Kidney (tissue), 13 donors: ENCODE measurements at regions not wholly inside any gene's neighbourhood (a gene's known extent, or its start where the extent isn't known, plus 50 kb on each side); places are given as distances from the start of the nearest gene placed in this dataset.

Source experiments
- DNase-seq, 5 donors: peaks; one replicate each; pipeline ENCODE4 v3.0.0-alpha.2; 2013 to 2020
- FAIRE-seq: peaks from 2 replicates; lab custom pipeline; 2012; peaks lifted over from hg19 to GRCh38; lab: Jason Lieb, UNC
- H3K27ac ChIP-seq, 2 donors: one replicate each; pipeline ENCODE4 v1.7.0; 2013; ENCODE audit warnings: low read depth in 2 of 2, low read length in 2 of 2, inconsistent platforms in 1 of 2
- H3K27me3 ChIP-seq: one replicate; pipeline ENCODE4 v1.7.1; 2013; ENCODE audit warnings: low read length, inconsistent platforms; ENCODE audit not compliant: control insufficient read depth, insufficient read depth
- H3K36me3 ChIP-seq, 3 donors: one replicate each; pipeline versions ENCODE4 v1.7.0 to v1.7.1; 2013; ENCODE audit warnings: low read length in 3 of 3, control low read depth in 1 of 3, inconsistent platforms in 1 of 3; ENCODE audit not compliant: insufficient read depth in 3 of 3, control insufficient read depth in 2 of 3
- H3K4me1 ChIP-seq, 3 donors: one replicate each; pipeline versions ENCODE4 v1.7.0 to v1.7.1; 2013; ENCODE audit warnings: low read length in 3 of 3, inconsistent platforms in 1 of 3, low read depth in 1 of 3; ENCODE audit not compliant: control insufficient read depth in 2 of 3, insufficient read depth in 2 of 3
- H3K4me3 ChIP-seq, 3 donors: one replicate each; pipeline versions ENCODE4 v1.7.0 to v1.8.1; 2013; ENCODE audit warnings: low read length in 3 of 3, control low read depth in 1 of 3, inconsistent platforms in 1 of 3
- H3K9ac ChIP-seq, 3 donors: one replicate each; pipeline versions ENCODE4 v1.7.0 to v1.7.1; 2013; ENCODE audit warnings: low read length in 3 of 3, control low read depth in 1 of 3, inconsistent platforms in 1 of 3
- H3K9me3 ChIP-seq, 3 donors: one replicate each; pipeline versions ENCODE4 v1.7.0 to v1.7.1; 2013; ENCODE audit warnings: low read length in 3 of 3, control low read depth in 1 of 3, inconsistent platforms in 1 of 3; ENCODE audit not compliant: control insufficient read depth in 2 of 3, insufficient read depth in 1 of 3
- intact Hi-C: fragments of 100-400 bp; cut with DNase I; formaldehyde crosslinking; loops from one replicate; pipeline ENCODE4 v1.11.1; 2022
- TF ChIP-seq, protein P1 (sequence below): IDR thresholded peaks from 3 replicates; pipeline ENCODE4 v1.5.1; 2012; ENCODE audit warnings: mild to moderate bottlenecking, moderate library complexity, borderline replicate concordance; ENCODE audit not compliant: insufficient read depth; ENCODE audit errors: extremely low read depth
- donor health status: control.
- donor health status: control.
- donor health status: control.
- donor health status: control.
- donor health status: control.
- donor health status: DM: yes; HTN: yes; CAD: no.
- donor health status: Normal renal cell carcinoma (clear cell type).

DNA sequence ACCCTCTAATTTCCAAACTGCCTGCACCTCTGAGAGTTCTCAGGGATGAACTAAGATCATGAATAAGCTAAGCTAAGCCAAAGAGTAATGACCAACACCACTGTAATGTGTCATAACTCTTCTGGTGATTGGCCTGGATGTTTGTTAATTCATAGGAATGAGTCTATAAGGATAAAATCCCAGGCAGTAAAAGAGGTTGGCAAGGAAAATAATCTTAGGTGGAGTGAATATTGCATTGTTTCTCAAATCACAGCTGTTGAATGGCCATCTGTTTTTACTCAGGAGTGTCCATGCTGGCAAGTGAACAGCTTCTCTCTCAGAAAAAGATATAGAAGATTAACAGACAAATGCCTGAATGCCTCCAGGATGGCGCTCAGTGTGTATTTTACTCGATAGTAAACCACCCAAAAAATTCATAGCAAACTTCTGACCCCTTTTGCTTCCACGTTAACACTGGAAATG, 60.8 kb upstream of the GLS start:
- H3K9ac ChIP-seq, result no peak overlapping the region
- no peak for DNase-seq
- H3K4me1 ChIP-seq, result peaks cover 0 to 10% (median 0%) of the 10 kb centered on the region in 3 donors
- no peaks in the 10 kb centered on the region for H3K36me3 ChIP-seq
- TF ChIP-seq, protein P1, sequence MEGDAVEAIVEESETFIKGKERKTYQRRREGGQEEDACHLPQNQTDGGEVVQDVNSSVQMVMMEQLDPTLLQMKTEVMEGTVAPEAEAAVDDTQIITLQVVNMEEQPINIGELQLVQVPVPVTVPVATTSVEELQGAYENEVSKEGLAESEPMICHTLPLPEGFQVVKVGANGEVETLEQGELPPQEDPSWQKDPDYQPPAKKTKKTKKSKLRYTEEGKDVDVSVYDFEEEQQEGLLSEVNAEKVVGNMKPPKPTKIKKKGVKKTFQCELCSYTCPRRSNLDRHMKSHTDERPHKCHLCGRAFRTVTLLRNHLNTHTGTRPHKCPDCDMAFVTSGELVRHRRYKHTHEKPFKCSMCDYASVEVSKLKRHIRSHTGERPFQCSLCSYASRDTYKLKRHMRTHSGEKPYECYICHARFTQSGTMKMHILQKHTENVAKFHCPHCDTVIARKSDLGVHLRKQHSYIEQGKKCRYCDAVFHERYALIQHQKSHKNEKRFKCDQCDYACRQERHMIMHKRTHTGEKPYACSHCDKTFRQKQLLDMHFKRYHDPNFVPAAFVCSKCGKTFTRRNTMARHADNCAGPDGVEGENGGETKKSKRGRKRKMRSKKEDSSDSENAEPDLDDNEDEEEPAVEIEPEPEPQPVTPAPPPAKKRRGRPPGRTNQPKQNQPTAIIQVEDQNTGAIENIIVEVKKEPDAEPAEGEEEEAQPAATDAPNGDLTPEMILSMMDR, result no peak
- no peak overlapping the region for H3K4me3 ChIP-seq
- FAIRE-seq, result no peak
- peaks cover 0 to 2% (median 0%) of the 10 kb centered on the region in 3 donors for H3K9me3 ChIP-seq
- intact Hi-C loops, result no loop called here
- H3K27ac ChIP-seq, result no peak overlapping the region
- no peaks in the 10 kb centered on the region for H3K27me3 ChIP-seq

DNA sequence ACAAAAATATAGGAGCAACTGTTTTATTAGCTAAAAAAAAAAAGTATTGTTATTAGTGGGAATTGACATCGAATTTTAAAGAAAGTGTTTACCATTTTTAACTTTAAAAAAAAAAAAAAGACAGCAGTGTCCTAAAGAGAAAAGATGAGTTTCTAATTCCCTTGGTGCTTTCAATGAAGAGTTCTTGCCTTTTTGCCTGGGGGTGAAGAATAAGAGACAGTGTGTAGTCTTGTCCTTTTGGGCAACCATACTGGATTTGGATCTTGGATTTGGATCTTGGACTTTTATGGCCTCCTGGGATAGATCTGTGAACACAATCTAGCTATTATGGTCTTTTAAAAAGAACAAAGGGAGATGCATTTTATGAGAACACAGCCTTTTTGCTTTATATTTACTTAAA, 60.2 kb upstream of the GLS start:
- H3K9ac ChIP-seq, result no peak overlapping the region
- H3K27me3 ChIP-seq, result no peaks in the 10 kb centered on the region
- TF ChIP-seq, protein P1, result no peak
- no peak for FAIRE-seq
- no peak for DNase-seq
- H3K36me3 ChIP-seq, result no peaks in the 10 kb centered on the region
- no peak overlapping the region for H3K4me3 ChIP-seq
- H3K4me1 ChIP-seq, result peaks cover 0 to 5% (median 0%) of the 10 kb centered on the region in 3 donors
- intact Hi-C loops, result no loop called here
- peaks cover 0 to 2% (median 0%) of the 10 kb centered on the region in 3 donors for H3K9me3 ChIP-seq
- no peak overlapping the region for H3K27ac ChIP-seq

DNA sequence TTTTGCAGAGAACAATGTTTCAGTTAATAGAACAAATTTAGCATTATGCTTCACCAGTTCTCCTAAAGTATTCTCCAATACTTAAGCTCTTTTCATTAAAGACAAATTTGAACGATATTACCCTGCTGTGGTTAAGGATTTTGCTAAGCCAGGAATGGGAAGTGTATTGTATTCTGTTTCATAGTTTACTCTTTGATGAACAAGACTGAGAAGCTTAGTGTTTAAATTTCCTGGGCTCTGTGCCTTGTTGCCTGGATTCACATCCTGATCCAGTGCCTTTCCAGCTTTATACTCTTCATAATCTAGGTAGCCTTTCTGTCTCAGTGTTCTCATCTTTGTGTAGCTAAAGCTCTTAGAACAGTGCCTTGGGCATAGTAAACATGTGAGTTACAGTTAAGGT, 58.6 kb upstream of the GLS start:
- Histone ChIP-seq H3K9ac (no peak overlapping the region), H3K27me3 (no peaks in the 10 kb centered on the region), H3K4me1 (no peaks in the 10 kb centered on the region), H3K27ac (no peak overlapping the region), H3K4me3 (no peak overlapping the region), H3K9me3 (peaks cover 0 to 2% (median 0%) of the 10 kb centered on the region in 3 donors), H3K36me3 (no peaks in the 10 kb centered on the region)
- intact Hi-C loops, result no loop called here
- no peak for DNase-seq
- TF ChIP-seq, protein P1, result no peak
- no peak for FAIRE-seq

DNA sequence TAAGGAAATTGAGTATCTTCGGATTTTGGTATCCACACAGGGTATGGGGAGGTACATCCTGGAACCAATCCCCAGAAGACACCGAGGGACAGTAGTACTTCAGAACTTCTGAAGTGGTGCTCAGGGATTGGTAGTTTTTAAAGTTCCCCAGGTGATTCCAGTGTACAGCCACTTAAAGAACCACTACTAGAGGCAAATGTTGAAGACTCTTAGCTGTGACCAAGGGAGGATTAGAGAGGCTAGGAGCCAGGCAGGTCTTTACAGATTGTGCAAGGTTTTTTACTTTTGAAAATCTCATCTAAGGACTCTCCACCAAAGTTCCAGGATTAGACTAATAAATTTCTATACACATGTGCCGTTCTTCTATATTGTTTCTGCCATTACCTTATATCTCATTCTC, 52.9 kb upstream of the GLS start:
- Histone ChIP-seq H3K4me1 (no peaks in the 10 kb centered on the region), H3K9me3 (peaks cover 0 to 2% (median 0%) of the 10 kb centered on the region in 3 donors), H3K36me3 (no peaks in the 10 kb centered on the region), H3K9ac (no peak overlapping the region), H3K27me3 (no peaks in the 10 kb centered on the region), H3K4me3 (no peak overlapping the region), H3K27ac (no peak overlapping the region)
- FAIRE-seq (no peak), DNase-seq (no peak)
- TF ChIP-seq, protein P1, result no peak
- intact Hi-C loops, result no loop called here
